NCI-H524 (cell line): ENCODE measurements at regions not wholly inside any gene's neighbourhood (a gene's known extent, or its start where the extent isn't known, plus 50 kb on each side); places are given as distances from the start of the nearest gene placed in this dataset.
"Not testable (repeated sequence)": the region's sequence is repeated elsewhere in the genome, so short reads cannot be mapped to it uniquely, and the experiment has no call there.

Experiments used
- DNase-seq, 2 experiments: peaks; one replicate each; lab custom pipeline; 2025; lab: John Stamatoyannopoulos, UW

DNA sequence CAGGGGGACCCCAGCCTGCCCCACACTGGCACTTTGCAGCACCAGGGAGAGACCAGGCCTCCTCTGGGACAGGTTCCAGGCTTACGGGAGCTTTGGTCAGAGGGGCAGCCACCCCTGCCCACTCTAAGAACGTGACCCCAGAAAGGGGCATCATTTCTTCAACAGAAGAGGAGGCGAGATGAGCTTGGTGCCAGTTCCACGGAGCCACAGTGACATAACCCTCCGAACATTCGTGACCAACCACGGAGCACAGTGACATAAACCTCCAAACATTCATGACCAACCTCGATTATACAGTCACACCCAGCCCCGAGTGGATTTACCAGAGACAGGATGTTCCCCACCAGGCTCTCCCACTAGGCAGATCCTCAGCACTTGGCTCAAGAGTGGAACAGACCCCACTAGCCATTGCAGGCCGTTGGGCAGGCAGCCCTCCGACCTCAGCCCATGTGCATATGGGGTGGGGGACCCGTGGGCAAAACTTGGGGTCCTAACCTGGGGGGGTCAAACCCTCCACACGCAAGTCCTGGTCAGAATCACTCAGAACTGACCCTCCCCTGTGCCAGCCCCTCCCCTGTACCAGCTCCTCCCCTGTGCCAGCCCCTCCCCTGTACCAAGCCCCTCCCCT is 112.9 kb downstream of the METRNL start:
- no peak for DNase-seq

DNA sequence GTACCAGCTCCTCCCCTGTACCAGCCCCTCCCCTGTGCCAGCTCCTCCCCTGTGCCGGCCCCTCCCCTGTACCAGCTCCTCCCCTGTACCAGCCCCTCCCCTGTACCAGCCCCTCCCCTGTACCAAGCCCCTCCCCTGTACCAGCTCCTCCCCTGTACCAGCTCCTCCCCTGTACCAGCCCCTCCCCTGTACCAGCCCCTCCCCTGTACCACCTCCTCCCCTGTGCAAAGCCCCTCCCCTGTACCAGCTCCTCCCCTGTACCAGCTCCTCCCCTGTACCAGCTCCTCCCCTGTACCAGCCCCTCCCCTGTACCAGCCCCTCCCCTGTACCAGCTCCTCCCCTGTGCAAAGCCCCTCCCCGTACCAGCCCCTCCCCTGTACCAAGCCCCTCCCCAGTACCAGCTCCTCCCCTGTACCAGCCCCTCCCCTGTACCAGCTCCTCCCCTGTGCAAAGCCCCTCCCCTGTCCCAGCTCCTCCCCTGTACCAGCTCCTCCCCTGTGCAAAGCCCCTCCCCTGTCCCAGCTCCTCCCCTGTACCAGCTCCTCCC is 113.5 kb downstream of the METRNL start:
- not testable (repeated sequence) for DNase-seq

DNA sequence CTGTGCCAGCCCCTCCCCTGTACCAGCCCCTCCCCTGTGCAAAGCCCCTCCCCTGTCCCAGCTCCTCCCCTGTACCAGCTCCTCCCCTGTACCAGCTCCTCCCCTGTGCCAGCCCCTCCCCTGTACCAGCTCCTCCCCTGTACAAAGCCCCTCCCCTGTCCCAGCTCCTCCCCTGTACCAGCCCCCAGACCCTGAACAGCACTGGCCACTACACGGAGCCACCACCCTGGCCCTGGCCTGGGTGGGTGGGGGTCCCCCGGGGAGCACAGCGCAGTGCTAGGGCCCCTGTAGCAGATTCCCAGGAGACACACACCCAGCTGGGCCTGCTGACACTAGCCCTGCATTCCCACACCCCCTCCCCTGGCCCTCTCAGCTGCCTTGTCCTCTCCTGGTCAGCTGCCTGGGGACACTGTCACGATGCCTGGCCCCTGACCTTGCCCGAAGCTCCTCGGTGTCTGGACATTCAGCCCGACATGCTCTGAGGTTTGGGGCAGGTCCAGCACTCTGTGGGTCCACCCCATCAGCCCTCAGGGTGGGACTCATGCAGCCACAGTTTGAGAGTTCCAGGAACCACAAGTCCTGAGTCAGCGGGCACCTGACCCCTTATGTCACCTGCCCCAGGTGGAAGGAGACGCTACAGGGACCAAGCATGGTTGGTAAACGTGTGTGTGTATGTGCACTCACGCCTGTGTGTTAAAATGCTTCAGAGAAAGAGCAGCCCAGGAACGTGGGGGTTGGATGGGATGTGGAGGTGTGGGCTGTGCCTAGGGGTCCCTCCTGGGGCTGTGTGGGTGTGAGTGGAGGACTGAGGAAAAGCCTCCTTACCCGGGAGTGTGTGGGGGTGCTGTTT is 114.2 kb downstream of the METRNL start:
- DNase-seq, result no peak

DNA sequence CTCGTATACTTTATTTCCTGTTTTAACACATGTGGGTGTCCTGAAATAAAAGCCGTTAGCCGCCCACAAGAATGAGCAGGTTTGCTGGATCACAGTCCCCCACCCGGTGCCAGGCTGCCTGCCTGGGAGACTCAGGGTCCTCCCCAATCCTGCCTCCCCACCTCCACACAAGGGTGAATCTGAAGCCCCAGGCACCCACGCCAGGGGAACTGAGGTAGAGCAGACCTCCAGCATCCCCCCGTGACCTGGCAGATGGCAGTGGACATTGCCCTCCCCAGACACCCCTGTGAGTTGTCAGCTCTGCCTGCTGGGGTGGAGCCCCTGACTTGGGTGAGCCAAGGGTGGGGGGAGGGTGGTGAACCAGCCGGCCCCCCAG is 114.8 kb downstream of the METRNL start:
- no peak for DNase-seq

DNA sequence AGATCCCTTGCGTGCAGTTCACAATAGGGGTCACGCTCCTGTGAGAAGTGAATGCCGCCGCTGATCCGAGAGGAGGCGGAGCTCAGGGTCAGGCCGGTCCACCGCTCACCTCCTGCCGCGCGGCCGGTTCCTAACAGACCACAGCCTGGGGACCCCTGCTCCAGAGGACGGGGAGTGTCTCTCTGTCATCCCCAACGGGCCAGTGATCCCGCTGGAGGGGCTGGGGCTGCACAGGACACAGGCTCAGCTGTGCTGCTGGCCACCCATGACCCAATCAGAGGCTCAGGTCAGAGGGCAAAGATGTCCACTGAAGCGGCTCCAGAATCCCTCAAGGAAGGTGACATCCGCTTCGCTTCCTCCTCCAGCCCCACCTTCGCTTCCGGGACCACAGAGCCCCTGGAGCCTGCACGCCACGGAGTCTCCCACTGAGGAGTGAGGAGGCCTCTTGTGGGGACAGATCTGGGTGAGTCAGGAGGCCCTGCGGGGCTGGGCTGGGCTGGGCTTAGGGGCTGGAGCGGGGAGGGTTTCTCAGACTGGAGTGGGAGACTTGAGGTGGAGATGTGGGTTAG is 115.4 kb downstream of the METRNL start:
- DNase-seq, result no peak

DNA sequence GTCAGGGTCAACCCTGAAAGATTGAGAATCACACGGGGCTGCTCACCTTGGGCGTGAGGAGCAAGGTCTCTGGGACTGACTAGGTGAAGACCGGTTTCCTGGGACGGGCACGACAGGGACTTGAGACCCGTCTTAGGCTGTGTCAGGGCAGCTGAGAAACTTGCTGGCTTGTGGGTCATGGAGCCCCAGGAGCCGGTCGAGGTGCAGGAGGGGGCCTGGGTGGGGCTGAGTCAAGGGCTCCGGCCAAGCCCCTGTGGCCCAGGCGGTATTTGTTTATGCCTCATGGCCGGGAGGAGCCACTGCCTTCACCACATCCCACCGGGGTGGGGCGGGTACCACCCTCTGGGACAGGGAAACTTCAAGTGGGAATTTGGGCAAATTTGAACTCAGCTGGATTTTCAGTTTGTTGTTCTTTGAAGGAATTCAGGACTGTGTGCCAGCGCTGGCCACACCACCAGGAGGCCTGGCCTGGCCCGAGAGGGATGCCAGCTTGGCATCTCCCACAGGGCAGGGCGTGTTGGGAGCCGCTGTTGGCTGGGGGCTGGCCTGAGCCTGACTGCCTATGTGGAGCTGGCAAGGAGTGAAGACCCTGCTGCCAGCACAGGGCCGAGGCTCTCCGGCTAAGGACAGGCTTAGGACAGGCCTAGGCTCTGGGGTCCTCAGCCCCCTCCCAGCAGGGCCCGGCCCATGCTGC is 116.1 kb downstream of the METRNL start:
- no peak for DNase-seq

DNA sequence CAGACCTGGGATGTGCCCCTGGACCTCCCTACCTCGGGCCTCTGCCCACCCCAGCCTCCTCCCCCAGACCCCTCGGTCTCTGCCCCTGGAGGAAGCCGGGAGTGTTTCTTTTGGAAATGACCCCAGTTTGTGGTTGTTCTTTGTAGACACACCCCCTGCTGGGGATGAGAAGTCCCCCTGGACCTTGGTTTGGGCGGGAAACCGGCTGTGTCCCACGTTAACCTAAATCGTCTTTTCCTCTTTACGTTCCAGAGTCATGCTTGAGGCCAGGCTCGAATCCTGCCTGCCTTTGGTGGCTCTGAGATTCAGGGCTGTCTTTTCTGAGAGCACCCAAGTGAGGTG is 116.6 kb downstream of the METRNL start:
- DNase-seq, result no peak

DNA sequence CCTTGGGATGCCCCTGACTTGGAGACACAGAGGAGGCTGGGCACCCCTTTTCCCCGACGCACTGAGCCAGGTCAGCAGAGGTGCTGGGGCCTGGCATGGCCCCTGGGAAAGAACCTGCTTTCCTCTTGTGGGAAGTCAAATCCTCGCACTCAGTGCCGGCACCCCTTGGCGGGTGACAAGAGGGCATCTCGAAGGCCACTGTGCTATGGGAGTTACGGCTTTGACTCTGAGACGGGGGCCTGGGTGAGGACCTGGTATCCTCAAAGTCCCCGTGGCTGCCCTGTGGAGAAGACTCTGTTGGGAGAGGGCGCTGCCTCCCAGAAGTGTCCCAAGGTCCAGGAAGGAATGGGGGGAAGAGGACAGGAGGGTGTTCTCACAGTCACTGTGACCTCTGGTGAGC is 117.0 kb downstream of the METRNL start:
- DNase-seq, result no peak

DNA sequence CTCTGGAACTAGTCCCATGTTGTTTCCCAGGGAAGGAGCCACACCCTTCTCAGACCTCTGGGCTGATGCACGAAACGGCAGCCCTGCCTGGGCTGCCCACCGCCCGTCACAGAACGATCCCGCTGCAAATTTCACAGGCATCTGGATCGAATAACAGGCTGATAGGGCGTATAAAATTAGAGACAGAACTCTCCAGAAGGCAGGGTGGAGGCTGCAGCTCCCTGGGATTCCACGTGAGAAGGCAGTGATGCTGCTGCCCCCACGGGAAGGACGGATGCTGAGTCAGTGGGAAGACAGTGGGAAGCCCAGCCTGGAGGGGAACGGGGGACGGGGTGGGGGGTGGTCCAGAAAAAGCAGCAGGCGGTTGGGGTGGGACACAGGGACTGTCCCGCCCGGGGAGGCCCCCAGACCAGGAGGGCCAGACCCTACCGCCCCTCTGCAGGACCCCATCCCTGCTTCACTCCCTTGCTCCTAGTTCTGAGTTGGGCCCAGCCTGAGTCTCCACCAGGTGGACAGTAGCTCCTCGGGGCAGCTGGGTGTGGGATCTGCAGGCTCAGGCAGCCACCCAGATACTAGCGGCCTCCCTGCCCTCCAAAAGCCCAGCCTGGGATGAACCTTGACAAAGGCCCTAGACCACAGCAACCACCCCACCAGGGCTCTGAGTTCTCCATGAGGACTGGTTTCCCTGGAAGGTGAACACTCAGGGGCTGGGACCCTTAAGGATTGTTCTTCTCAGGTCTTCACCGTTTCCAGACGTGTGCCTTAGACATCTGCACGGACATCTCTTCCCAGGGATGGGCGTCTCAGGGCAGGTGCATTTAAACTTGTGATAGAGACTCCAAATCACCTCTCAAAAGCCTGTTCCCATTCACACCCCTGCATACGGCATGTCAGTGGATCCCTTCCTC is 117.8 kb downstream of the METRNL start:
- no peak for DNase-seq

DNA sequence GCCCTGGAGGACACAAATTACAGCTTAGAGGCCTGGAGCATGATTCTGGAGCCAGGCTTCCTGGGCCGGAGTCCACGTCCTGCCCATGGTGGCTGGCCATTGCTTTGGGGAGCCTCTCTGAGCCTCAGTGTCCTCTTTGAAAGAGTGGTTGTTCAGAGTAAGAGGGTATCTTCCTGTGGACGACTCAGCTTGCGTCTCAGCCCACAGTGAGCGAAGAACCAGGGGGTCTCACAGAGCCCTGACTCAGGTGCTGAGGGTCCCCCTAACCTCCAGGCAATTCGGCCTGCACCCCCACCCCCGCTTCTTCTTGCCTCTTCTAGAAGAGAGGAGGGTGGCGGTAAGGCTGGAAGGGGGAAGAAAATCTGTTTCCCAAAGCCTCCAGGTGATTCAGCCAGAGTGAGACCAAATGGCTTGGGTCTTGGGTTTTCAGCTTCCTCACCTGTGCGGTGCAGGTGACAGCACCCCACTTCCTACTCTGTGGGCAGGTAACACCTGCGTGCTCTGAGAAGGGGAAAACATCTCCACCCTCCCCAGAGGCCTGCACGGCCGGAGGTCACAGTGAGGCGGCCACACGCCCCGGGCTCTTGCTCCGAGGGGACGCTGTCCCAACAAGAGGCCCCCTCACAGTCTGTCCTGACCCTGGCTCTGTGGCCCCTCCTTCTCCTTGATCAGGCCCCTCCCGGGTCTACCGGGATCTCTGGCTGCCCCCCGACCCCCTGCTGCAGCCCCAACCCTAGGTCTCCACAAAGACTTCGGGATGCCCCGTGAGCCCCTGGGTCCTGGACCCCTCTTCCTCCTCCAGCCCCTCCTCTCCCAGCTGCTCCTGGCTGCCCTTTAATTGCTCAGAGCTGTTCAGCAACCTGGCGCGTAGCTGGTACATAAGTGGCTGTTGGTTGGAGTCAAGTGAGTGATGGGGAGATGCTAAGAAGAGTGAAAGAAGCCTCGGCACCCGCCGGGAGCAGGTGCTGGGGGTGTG is 119.2 kb downstream of the METRNL start:
- no peak for DNase-seq

DNA sequence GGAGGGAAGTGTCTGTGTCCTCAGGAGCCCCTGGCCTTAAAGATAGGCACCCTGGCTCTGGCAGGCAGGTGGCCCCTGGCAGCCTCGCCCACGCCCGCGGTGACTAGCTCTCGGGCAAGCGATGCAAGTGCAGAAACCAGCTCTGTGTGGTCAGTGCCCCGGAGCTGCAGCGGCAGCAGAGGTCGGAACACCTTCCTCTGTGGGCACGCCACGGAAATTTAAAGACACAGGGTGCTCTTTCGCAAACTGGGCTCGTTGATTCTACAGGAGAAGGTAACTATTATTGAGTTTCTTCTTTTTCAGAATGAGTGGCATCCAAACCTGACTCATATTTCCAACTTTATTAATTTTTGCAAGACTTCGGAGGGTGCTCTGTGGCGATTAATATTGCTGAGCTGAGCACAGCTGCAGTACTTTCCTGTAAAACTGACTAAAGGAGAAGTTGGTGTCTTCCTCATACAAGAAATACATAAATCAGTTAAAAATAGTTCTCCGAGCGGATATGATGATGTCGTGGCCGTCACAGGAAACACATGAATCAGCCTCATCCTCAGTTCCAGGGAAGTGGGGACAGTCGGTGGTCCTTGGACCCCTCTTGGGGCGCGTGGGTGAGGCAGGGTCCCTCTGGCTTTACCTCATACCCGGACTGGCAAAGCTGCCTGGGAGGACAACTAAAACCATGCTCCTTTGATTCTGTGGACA is 120.2 kb downstream of the METRNL start:
- DNase-seq, result no peak

DNA sequence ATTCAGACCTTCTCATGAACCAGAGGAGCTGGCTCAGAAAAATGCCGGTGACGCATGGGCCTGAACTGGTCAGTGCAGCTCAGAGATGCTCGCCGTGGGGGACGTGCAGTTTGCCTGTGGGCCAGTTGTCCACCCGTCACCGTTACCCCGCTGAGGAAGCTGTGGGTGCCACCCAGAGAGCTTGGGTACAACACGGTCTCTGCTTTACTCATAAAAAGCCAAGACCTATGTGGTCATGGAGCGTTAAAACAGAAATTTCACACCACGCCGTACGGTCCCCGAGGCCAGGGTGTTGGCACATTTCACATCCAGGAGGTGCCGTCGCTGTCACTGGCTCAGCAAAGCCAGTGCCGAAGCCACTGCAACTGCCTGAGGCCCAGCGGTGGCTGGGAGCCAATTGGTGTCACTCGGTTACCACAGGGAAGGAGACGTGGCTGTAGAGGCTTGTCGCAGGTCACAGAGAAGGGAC is 120.9 kb downstream of the METRNL start:
- DNase-seq, result no peak

DNA sequence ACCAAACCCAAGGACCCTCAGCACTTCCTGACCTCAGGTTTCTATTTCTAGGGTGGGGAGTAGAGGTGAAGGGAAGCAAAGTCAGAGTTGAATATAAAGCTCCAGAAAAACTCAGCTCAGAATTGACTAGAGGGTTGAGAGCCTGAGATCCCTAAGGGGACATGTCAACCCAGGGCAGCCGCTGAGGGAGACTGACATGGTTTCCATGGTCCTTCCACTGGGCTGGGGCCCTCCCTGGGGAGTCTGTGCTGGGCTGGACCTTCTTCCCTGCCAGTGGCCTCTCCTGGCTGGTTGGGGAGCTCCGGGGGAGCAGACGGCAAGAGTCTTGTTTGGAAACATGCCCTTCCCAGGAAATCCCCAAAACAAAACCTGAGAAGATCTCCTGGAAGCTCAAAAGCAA is 121.3 kb downstream of the METRNL start:
- no peak for DNase-seq

DNA sequence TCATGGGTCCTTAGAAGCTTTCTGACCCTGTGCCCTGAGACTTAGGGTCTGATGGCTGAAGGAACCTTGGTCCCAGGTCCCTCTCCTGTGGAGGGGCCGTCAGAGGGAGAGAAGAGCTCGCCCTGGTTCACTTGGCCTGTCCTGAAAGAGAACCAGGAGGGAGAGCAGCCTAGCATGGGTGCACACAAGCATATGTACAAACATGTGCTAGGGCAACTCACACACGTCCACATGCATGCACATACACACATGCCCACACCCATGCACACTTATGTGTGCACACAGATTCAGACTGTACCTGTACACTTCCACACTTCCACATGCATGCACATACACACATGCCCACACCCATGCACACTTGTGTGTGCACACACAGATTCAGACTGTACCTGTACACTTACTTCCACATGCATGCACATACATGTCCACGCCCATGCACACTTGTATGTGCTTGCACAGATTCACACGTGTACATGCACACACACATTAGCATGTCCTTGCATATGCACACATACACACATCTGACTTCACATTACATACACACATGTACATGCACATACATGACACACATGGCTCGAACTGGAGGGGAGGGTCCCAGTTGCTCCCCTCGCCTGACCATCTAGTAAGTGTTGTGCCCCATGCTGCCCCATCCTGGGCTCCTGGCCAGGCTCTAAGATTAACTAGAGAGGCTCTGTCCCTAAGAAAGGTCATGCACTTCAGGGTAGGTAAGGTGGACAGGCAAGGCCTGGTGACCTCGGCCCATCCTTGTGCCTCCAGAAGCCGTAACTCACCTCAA is 122.0 kb downstream of the METRNL start:
- DNase-seq, result no peak

DNA sequence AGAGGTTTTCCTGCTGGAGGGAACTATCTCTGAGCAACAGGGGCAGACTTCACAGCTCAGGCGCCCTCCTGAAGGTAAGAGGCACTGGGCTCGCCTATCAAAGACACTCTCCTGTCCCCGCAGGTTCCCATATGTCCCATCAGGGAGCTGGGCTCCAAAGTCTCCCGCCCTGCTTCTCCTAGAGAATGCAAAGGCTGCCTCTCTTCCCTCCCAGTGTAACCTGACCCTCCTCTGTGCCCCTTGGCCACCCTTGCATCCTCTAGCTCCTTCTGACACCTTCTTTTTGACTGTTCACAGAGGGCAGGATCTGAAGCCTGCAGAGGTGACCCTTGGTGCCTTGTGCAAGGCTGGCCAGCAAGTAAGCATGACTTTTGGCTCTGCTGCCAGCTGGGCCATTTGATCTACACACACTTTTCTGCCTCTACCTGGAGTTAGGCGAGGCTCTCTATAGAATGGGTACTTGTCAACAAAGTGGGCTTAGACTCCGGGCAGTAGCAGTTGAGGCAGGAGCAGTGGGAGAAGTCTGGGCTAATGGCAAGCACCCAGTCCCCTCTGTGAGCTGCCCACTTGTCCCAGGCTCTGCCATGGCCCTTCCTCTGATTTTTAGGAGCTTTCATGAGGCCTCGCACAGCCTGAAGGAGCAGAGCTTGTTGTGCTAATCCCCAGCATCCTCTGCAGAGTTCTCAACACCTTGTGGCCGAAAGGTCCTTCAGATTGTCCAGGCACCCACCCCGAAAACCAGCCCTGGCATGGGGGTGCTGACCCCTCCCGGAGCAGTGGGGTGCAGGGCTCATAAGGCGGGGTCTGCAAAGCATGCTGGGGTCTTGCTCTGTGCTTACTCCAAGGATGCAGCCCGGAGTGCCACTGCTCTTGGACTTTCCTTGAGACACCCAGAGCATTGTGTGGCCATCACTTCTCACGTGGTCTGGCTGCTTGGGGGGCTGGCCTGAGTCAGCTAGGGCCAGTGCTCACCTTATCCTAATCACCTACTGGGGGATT is 122.9 kb downstream of the METRNL start:
- DNase-seq, result no peak

DNA sequence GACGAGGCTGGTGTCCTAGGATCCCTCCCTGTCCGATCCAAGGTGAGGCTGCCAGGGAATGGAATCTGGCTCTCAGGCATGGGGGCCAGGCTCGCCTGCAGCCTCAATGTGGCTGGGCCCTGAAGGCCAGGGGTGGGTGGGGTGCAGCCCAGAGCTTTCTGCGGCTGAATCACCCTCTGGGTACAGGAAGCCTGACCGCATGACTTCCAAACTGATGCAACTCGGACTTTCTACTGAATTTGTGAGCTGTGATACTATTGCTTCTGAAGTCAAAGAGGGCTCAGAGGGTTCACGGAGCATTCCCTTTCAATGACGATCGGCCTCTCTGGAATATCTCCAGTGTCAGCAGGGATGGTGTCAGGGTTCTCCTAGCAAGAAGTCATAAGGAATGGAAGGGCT is 123.7 kb downstream of the METRNL start:
- no peak for DNase-seq

DNA sequence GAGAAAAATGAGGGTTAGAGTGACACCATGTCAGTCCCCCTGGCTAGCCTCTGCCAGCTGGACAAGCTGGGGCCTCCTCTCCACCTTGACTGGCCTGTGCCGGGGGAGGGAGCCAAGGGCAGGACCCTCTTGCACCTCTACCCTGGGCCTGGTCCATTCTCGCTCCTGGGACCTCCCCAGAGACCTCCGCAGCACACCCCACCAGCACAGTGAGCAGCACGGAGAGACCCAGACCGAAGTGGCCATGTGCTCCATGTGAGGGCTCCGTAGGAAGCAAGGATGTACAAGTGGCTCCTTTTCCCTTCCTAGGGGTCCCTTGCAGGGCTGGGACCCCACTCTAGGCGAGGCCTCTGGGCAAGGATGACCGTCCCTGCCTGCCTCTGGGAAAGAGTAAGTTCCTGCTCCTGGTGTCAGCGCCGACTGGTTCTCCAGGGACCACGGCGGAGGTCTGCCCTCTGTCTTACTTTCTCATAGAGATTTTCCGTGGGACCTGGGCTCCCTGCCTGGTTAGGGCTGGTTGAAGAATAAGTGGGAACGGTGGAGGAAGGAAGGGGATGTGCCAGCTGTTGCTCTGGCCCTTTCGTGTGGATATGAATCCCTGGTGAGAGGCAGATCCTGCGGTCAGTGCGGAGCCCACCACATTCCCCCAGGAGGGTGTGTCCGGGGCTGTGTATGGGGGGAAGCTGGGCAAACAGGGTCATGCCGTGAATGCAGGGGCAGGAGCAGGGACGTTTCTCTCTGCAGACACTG is 124.2 kb downstream of the METRNL start:
- DNase-seq, result no peak
